ENCODE measurements at regions not wholly inside any gene's neighbourhood (a gene's known extent, or its start where the extent isn't known, plus 50 kb on each side); places are given as distances from the start of the nearest gene placed in this dataset.

DNA sequence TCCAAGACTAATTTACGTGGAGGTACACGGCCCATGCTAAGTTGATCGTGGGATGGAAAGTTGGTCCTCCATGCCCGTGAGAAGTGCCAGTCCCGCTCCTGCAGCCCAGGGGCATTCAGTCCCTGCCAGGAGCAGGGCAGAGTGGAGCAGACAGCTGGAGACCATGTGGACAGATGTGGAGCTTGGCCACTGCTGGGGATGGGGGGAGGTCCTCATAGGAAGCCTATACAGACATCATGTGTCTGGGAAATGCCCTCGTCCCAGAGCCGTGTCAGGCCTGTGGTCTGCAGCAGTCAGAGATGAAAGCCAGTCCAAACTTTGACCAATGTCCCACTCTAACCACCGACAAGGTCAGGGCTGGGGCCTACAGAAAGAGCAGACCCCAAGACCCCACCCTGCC, 118.4 kb downstream of the CPZ start:
- 78% methylated on average over 8 of the region's 8 CpGs for WGBS

DNA sequence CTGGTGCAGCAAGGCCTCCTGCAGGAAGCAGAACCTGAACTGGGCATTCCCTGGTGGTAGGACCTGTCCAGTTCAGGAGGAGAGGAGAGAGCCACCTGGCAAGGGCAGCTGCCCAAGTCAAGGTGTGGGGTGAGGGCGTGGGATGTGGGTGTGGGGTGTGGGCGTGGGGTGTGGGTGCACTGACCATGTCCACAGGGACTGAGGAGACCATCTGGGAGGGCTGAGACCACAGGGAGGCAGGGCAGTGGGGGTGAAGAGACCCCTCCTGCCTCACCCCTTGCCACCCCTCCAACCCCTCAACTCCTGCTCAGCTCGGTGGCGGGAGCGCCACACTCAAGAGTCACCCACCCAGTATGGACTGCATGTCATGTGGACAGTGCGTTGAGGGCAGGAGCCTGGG, 117.9 kb downstream of the CPZ start:
- no peak overlapping the region for H3K27ac ChIP-seq (ENCODE audit: low read depth in 1 of 2, low read length in 1 of 2)
- WGBS: 78% methylated on average over 6 of the region's 6 CpGs
- H3K4me1 ChIP-seq (ENCODE audit: control insufficient read depth in 2 of 2, insufficient read depth in 2 of 2, low read length in 2 of 2): no peaks in the 10 kb centered on the region
- peaks cover 2 to 6% of the 10 kb centered on the region in 2 donors for H3K9me3 ChIP-seq (ENCODE audit: control insufficient read depth in 2 of 2, insufficient read depth in 1 of 2, low read length in 1 of 2)
- DNase-seq (ENCODE audit: low read depth in 6 of 9, low spot score in 9 of 9): no peak
- H3K27me3 ChIP-seq (ENCODE audit: control insufficient read depth in 2 of 2, insufficient read depth in 1 of 2, low read length in 1 of 2): no peaks in the 10 kb centered on the region
- no peaks in the 10 kb centered on the region for H3K36me3 ChIP-seq (ENCODE audit: control insufficient read depth in 2 of 2, insufficient read depth in 2 of 2, low read length in 1 of 2)
- no peak overlapping the region for H3K4me3 ChIP-seq (ENCODE audit: low read length in 2 of 2)

More for the DNA sequence above, 118.4 kb downstream of the CPZ start:
- Histone ChIP-seq H3K36me3 (ENCODE audit: control insufficient read depth in 2 of 2, insufficient read depth in 2 of 2, low read length in 1 of 2) (no peaks in the 10 kb centered on the region), H3K9me3 (ENCODE audit: control insufficient read depth in 2 of 2, insufficient read depth in 1 of 2, low read length in 1 of 2) (peaks cover 2 to 6% of the 10 kb centered on the region in 2 donors), H3K4me3 (ENCODE audit: low read length in 2 of 2) (no peak overlapping the region), H3K27ac (ENCODE audit: low read depth in 1 of 2, low read length in 1 of 2) (no peak overlapping the region), H3K4me1 (ENCODE audit: control insufficient read depth in 2 of 2, insufficient read depth in 2 of 2, low read length in 2 of 2) (no peaks in the 10 kb centered on the region), H3K27me3 (ENCODE audit: control insufficient read depth in 2 of 2, insufficient read depth in 1 of 2, low read length in 1 of 2) (no peaks in the 10 kb centered on the region)
- DNase-seq (ENCODE audit: low read depth in 6 of 9, low spot score in 9 of 9): no peak

DNA sequence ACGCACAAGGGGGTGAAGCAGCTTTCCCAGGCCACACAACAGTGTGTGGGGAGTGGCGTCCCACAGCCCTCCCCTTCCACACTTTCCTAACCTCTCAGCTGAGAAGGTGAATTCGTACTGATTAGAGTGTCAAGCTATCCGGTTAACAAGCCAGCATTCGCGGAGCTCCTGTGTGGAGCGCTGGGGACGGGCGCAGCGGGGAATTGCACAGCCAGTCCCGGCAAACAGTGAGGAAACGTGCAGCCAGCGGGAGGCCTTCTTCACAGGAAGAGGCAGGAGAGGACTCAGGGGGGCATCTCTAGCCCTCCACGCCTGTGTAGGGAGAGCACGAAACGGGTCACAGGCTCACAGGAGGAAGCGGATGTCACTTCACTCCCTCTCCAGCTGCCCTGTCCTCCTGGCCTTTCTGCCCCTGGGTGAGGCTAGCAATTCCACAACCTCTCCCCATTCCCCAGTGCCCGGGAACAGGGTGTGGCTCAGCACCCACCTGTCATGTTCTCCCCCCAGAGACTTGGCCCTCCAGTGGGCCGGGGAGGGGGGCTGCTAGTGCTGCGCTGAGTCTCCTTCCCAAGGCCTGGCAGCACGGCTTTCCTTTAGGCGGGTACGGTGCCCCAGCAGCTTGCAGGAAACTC, 117.3 kb downstream of the CPZ start:
- WGBS: 70% methylated on average over 23 of the region's 23 CpGs
- Histone ChIP-seq H3K36me3 (ENCODE audit: control insufficient read depth in 2 of 2, insufficient read depth in 2 of 2, low read length in 1 of 2) (no peaks in the 10 kb centered on the region), H3K4me1 (ENCODE audit: control insufficient read depth in 2 of 2, insufficient read depth in 2 of 2, low read length in 2 of 2) (no peaks in the 10 kb centered on the region), H3K27me3 (ENCODE audit: control insufficient read depth in 2 of 2, insufficient read depth in 1 of 2, low read length in 1 of 2) (no peaks in the 10 kb centered on the region), H3K4me3 (ENCODE audit: low read length in 2 of 2) (no peak overlapping the region), H3K9me3 (ENCODE audit: control insufficient read depth in 2 of 2, insufficient read depth in 1 of 2, low read length in 1 of 2) (peaks cover 2 to 6% of the 10 kb centered on the region in 2 donors), H3K27ac (ENCODE audit: low read depth in 1 of 2, low read length in 1 of 2) (no peak overlapping the region)
- DNase-seq (ENCODE audit: low read depth in 6 of 9, low spot score in 9 of 9): no peak

DNA sequence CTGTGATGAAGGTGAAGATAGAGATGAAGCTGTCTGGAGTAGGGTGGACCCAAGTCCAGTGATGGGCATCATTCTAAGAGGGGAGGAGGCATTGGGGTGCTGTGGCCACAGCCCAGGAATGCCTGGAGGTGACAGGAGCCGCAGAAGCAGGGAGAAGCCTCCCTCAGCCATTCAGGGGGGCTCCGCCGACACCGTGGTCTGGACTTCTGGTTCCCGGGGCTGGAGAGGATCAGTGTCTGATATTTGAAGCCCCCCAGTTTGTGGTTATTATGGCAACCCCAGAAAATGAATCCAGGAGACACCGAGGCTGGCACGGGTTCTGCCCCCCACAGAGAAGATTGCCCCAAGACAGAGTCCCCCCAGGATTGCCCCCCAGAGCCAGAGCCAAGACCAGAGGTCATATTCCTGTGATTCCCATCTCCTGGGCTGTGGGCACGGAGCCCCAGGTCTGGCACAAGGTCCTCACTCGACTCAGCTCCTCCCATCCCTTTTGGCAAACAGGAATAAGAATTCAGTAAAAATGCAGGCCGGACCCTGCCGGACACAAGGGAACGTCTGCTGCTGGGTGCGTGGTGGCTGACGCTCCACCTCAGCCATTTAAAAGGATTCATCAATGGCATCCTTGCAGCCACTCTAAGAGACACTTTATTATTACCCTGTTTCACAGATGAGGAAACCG, 116.6 kb downstream of the CPZ start:
- DNase-seq (ENCODE audit: low read depth in 6 of 9, low spot score in 9 of 9): no peak
- Histone ChIP-seq H3K27me3 (ENCODE audit: control insufficient read depth in 2 of 2, insufficient read depth in 1 of 2, low read length in 1 of 2) (no peaks in the 10 kb centered on the region), H3K36me3 (ENCODE audit: control insufficient read depth in 2 of 2, insufficient read depth in 2 of 2, low read length in 1 of 2) (no peaks in the 10 kb centered on the region), H3K4me3 (ENCODE audit: low read length in 2 of 2) (no peak overlapping the region), H3K27ac (ENCODE audit: low read depth in 1 of 2, low read length in 1 of 2) (no peak overlapping the region), H3K4me1 (ENCODE audit: control insufficient read depth in 2 of 2, insufficient read depth in 2 of 2, low read length in 2 of 2) (no peaks in the 10 kb centered on the region), H3K9me3 (ENCODE audit: control insufficient read depth in 2 of 2, insufficient read depth in 1 of 2, low read length in 1 of 2) (peaks cover 2 to 6% of the 10 kb centered on the region in 2 donors)
- WGBS: 90% methylated on average over 15 of the region's 15 CpGs

DNA sequence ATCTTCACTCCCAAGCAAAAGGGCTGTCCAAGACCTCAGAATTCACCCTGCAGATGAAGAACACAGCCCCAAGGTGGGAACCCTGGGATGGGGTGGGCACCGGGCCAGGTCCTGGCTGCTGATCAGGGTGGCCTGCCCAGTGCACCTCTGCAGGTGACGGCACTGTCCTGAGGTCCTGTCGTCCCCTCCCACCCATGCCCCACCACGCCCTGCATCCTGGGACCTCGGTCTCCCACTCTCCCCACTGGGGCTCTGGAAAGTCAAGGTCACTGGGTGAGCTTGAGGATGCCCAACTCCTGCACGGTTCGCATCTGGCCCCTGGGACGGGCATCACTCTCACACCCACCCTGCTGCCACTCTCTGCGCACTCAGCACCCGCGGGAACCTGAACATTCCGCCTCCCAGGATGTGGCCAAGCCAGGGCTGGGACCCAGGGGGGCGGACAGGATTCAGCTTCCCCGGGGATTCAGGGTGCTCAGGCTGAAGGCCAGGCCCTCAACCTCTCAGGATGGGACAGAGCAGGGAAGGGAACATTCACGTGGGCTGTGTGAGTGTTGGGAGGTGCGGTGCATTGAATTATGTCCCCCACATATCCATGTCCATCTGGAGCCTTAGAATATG, 115.9 kb downstream of the CPZ start:
- Histone ChIP-seq H3K27me3 (ENCODE audit: control insufficient read depth in 2 of 2, insufficient read depth in 1 of 2, low read length in 1 of 2) (no peaks in the 10 kb centered on the region), H3K27ac (ENCODE audit: low read depth in 1 of 2, low read length in 1 of 2) (no peak overlapping the region), H3K9me3 (ENCODE audit: control insufficient read depth in 2 of 2, insufficient read depth in 1 of 2, low read length in 1 of 2) (peaks cover 2 to 6% of the 10 kb centered on the region in 2 donors), H3K36me3 (ENCODE audit: control insufficient read depth in 2 of 2, insufficient read depth in 2 of 2, low read length in 1 of 2) (no peaks in the 10 kb centered on the region), H3K4me1 (ENCODE audit: control insufficient read depth in 2 of 2, insufficient read depth in 2 of 2, low read length in 2 of 2) (no peaks in the 10 kb centered on the region), H3K4me3 (ENCODE audit: low read length in 2 of 2) (no peak overlapping the region)
- DNase-seq (ENCODE audit: low read depth in 6 of 9, low spot score in 9 of 9): no peak
- 87% methylated on average over 16 of the region's 16 CpGs for WGBS

DNA sequence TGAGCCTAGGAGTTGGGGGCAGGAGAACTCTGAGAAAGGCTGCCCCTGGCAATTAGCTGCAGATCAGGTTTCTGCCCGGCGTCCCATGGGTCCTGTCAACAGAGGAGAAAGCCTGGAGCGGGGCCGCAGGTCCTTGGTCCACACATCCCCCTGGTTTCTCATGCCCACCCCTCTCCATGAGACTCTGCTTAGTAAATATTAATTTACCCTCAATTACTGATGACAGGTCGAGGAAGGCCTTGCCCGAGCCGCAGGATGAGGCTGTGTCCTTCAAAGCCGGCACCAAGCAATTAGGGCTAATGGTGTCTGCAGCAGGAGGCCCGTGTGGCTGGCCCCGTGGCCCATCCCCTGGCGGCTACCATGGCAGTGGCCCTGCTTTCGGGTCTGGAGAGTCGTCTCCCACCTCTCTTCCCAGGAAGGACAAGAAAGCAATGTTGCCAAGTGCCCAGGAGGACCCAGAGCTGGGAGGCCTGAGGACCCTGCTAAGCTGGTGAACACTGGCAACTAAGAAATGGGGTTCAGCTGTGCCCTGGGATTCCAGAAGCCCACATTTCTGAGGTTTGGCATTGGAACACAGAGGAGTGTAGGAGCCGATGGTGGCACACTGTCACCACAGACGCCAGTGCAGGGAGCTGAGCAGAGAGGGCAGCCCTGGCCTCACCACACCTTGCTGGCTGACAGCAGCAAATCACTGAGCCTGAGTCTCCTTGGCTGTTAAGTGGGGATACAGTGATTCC, 114.6 kb downstream of the CPZ start:
- no peaks in the 10 kb centered on the region for H3K36me3 ChIP-seq (ENCODE audit: control insufficient read depth in 2 of 2, insufficient read depth in 2 of 2, low read length in 1 of 2)
- WGBS: 71% methylated on average over 15 of the region's 15 CpGs
- no peak for DNase-seq (ENCODE audit: low read depth in 6 of 9, low spot score in 9 of 9)

DNA sequence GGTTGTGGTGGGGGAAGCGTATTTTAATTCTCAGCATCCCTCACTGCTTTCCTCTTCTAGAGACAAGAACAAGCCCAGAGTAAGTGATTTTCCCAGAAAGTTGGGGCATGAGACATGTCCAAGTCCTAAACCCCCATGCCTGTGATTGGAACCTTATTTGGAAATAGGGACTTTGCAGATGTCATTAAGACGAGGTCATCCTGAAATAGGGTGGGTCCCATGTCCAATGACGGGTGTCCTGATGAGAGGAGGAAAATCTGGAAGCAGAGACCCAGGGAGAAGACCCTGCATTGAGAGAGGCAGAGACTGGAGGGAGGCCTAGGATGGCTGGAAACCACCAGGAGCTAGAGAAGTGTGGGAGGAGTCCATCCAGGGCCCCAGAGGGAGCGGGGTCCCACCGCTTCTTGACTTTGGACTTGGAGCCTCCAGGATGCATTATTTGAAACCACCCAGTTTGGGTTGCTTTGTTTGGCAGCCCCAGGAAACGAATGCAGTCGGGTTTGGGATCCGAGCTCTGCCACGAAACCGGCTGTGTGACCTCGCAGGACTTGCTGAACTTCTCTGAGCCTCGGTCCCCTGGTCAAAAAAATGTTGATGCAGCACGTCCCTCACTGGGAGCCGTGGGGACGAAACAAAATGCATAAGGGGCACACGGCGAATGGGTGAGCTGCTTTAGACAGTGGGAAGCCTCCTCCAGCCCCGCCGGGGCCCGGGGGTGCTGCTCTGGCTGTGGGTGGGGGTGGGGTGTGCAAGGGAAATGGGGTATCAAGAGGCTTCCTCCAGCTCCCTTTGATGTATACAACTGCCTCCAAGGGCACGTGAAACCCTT, 113.9 kb downstream of the CPZ start:
- H3K27ac ChIP-seq (ENCODE audit: low read depth in 1 of 2, low read length in 1 of 2): no peak overlapping the region
- H3K4me3 ChIP-seq (ENCODE audit: low read length in 2 of 2): no peak overlapping the region
- H3K9me3 ChIP-seq (ENCODE audit: control insufficient read depth in 2 of 2, insufficient read depth in 1 of 2, low read length in 1 of 2): peaks cover 1 to 5% of the 10 kb centered on the region in 2 donors
- no peak for DNase-seq (ENCODE audit: low read depth in 6 of 9, low spot score in 9 of 9)
- WGBS: 69% methylated on average over 21 of the region's 21 CpGs
- H3K4me1 ChIP-seq (ENCODE audit: control insufficient read depth in 2 of 2, insufficient read depth in 2 of 2, low read length in 2 of 2): no peaks in the 10 kb centered on the region
- H3K27me3 ChIP-seq (ENCODE audit: control insufficient read depth in 2 of 2, insufficient read depth in 1 of 2, low read length in 1 of 2): no peaks in the 10 kb centered on the region
- H3K36me3 ChIP-seq (ENCODE audit: control insufficient read depth in 2 of 2, insufficient read depth in 2 of 2, low read length in 1 of 2): no peaks in the 10 kb centered on the region

More for the DNA sequence above, 114.6 kb downstream of the CPZ start:
- Histone ChIP-seq H3K4me1 (ENCODE audit: control insufficient read depth in 2 of 2, insufficient read depth in 2 of 2, low read length in 2 of 2) (no peaks in the 10 kb centered on the region), H3K27me3 (ENCODE audit: control insufficient read depth in 2 of 2, insufficient read depth in 1 of 2, low read length in 1 of 2) (no peaks in the 10 kb centered on the region), H3K27ac (ENCODE audit: low read depth in 1 of 2, low read length in 1 of 2) (no peak overlapping the region), H3K9me3 (ENCODE audit: control insufficient read depth in 2 of 2, insufficient read depth in 1 of 2, low read length in 1 of 2) (peaks cover 2 to 6% of the 10 kb centered on the region in 2 donors), H3K4me3 (ENCODE audit: low read length in 2 of 2) (no peak overlapping the region)

DNA sequence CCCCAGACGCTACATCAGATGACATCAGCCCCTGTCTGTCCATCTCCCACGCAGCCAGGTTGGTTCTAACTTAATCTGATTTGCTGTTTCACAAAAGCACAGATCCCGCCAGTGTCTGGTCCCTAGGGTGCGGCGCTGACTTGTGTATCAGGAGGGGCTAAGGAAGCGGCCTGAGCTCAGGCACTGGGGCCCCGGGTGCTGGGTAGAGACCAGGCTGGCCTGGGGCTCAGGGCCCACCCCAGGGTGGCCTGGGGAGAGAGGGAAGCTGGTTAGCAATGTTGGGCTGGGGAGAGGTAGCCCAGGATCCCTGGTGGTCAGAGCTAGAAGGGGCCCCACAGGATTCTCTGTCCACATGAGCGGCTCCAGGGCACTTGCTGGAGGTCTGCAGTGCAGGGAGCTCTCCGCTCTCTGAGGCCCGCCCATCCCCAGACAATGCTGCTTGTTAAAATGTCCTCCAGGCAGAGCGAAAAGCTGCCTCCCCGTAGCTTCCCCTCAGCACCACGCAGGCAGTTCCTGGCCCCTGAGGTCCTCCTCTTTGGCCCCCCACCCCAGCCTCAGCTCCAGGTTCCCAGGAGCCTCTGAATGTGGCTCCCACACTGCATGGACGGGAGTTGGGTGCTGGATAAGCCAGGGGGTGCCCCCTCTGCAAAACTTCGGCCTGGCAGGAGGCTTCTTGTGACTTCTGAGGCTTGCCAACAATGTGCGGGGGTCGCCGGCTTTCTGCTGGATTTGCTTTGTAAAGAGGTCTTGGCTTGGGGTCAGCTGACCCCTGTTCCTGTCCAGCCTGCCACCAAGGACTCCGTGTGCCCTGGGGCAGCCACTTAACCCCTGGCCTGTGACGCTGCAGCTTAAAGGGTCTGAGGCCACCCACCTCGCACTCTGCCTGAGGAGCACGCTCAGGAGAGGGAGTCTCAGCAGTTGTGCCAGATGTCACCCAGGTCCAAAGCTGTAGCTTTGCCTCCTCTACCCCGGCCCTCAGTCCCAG, 112.9 kb downstream of the CPZ start:
- Histone ChIP-seq H3K27ac (ENCODE audit: low read depth in 1 of 2, low read length in 1 of 2) (no peak overlapping the region), H3K9me3 (ENCODE audit: control insufficient read depth in 2 of 2, insufficient read depth in 1 of 2, low read length in 1 of 2) (no peaks in the 10 kb centered on the region), H3K36me3 (ENCODE audit: control insufficient read depth in 2 of 2, insufficient read depth in 2 of 2, low read length in 1 of 2) (no peaks in the 10 kb centered on the region), H3K4me1 (ENCODE audit: control insufficient read depth in 2 of 2, insufficient read depth in 2 of 2, low read length in 2 of 2) (no peaks in the 10 kb centered on the region), H3K4me3 (ENCODE audit: low read length in 2 of 2) (no peak overlapping the region), H3K27me3 (ENCODE audit: control insufficient read depth in 2 of 2, insufficient read depth in 1 of 2, low read length in 1 of 2) (peaks cover 0 to 5% of the 10 kb centered on the region in 2 donors)
- 80% methylated on average over 23 of the region's 23 CpGs for WGBS
- DNase-seq (ENCODE audit: low read depth in 6 of 9, low spot score in 9 of 9): no peak

Measured in thymus (tissue), 11 donors.